CD8-positive, alpha-beta memory T cell (primary cell): ENCODE measurements at regions not wholly inside any gene's neighbourhood (a gene's known extent, or its start where the extent isn't known, plus 50 kb on each side); places are given as distances from the start of the nearest gene placed in this dataset.

ENCODE experiments used
- CTCF ChIA-PET: fragments of 350-600 bp; sonication (Branson Sonifier 250); formaldehyde crosslinking; loops from one replicate; lab custom pipeline; 2021; ENCODE audit warnings: antibody characterized with exemption; lab: Charles Lee
- POLR2A ChIA-PET: fragments of 350-600 bp; sonication (Branson Sonifier 250); formaldehyde crosslinking; loops from one replicate; lab custom pipeline; 2021; ENCODE audit warnings: antibody characterized with exemption; lab: Charles Lee
- DNase-seq, 5 donors: peaks; one replicate each; pipeline versions ENCODE4 v3.0.0 to v3.0.0-alpha.2; 2020 to 2022; ENCODE audit warnings: mixed read lengths in 1 of 5
- H3K27ac ChIP-seq: one replicate; pipeline ENCODE4 v1.7.0; 2013; ENCODE audit warnings: low read depth, mild to moderate bottlenecking, low read length, moderate library complexity
- H3K27me3 ChIP-seq: 2 replicates; pipeline ENCODE4 v1.7.0; 2013; ENCODE audit warnings: low read length, mild to moderate bottlenecking; ENCODE audit not compliant: insufficient read depth, poor library complexity, severe bottlenecking
- H3K36me3 ChIP-seq: 2 replicates; pipeline ENCODE4 v1.7.0; 2013; ENCODE audit warnings: mild to moderate bottlenecking, low read length, moderate library complexity; ENCODE audit not compliant: insufficient read depth
- H3K4me1 ChIP-seq: 2 replicates; pipeline ENCODE4 v1.7.0; 2013; ENCODE audit warnings: mild to moderate bottlenecking, low read length, moderate library complexity; ENCODE audit not compliant: insufficient read depth
- H3K4me3 ChIP-seq: 2 replicates; pipeline ENCODE4 v1.7.0; 2013; ENCODE audit warnings: mild to moderate bottlenecking, low read length
- H3K9me3 ChIP-seq: 2 replicates; pipeline ENCODE4 v1.7.0; 2013; ENCODE audit warnings: mild to moderate bottlenecking, low read length
- H3K27ac Mint-ChIP-seq, 8 donors: one replicate each; pipeline ENCODE4 v1.8.0; 2020 to 2021; ENCODE audit warnings: mixed read lengths in 8 of 8, mild to moderate bottlenecking in 6 of 8, inconsistent platforms in 3 of 8, moderate library complexity in 3 of 8
- H3K27me3 Mint-ChIP-seq, 2 donors: one replicate each; pipeline ENCODE4 v1.8.0; 2020 to 2021; ENCODE audit warnings: mixed read lengths in 2 of 2, mild to moderate bottlenecking in 1 of 2, moderate library complexity in 1 of 2
- H3K36me3 Mint-ChIP-seq, 3 donors: one replicate each; pipeline ENCODE4 v1.8.0; 2020 to 2021; ENCODE audit warnings: mixed read lengths in 3 of 3, inconsistent platforms in 1 of 3, mild to moderate bottlenecking in 1 of 3
- H3K4me1 Mint-ChIP-seq, 3 donors: one replicate each; pipeline ENCODE4 v1.8.0; 2020 to 2021; ENCODE audit warnings: mixed read lengths in 3 of 3, inconsistent platforms in 1 of 3, mild to moderate bottlenecking in 1 of 3
- H3K4me3 Mint-ChIP-seq, 7 donors: one replicate each; pipeline ENCODE4 v1.8.0; 2020 to 2021; ENCODE audit warnings: mixed read lengths in 7 of 7, mild to moderate bottlenecking in 6 of 7, moderate library complexity in 4 of 7, inconsistent platforms in 2 of 7
- H3K9me3 Mint-ChIP-seq, 5 donors: one replicate each; pipeline ENCODE4 v1.8.0; 2020 to 2022; ENCODE audit warnings: mixed read lengths in 5 of 5, mild to moderate bottlenecking in 3 of 5, moderate library complexity in 2 of 5, inconsistent platforms in 1 of 5

DNA sequence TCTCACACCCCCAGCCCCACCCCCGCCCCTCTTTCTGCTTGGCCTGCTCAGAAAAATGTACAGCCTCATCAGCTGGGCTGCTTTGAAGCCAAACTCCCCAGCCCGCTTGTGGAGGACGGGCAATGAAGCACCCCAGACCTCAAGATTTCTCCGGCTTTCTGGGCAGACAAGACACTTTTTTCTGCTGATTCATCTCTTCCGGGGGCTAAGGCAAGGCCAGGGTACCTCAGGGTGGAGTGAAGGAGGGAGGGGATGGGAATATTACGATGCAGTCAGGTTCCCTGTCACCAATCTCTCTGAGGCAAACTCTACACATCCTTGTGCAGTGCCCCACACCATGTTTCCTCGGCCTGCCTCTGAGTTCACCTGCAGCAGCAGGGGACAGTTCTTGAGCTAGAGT is 66.9 kb upstream of the ATP6AP2 start:
- no peaks in the 10 kb centered on the region for H3K36me3 ChIP-seq
- H3K27ac ChIP-seq: no peak overlapping the region
- DNase-seq: no peak
- H3K9me3 Mint-ChIP-seq: no peaks in the 10 kb centered on the region
- no peaks in the 10 kb centered on the region for H3K9me3 ChIP-seq
- peaks cover 0 to 5% of the 10 kb centered on the region in 2 donors for H3K27me3 Mint-ChIP-seq
- no peak overlapping the region for H3K27ac Mint-ChIP-seq
- H3K4me3 Mint-ChIP-seq: no peak overlapping the region
- ChIA-PET CTCF (no interaction called here), POLR2A (no interaction called here)
- H3K4me1 ChIP-seq: no peaks in the 10 kb centered on the region
- H3K27me3 ChIP-seq: no peaks in the 10 kb centered on the region
- no peaks in the 10 kb centered on the region for H3K4me1 Mint-ChIP-seq
- no peak overlapping the region for H3K4me3 ChIP-seq
- no peaks in the 10 kb centered on the region for H3K36me3 Mint-ChIP-seq

- Histone ChIP-seq H3K36me3 (no peaks in the 10 kb centered on the region), H3K4me3 (no peak overlapping the region), H3K27ac (no peak overlapping the region), H3K27me3 (no peaks in the 10 kb centered on the region), H3K4me1 (no peaks in the 10 kb centered on the region), H3K9me3 (no peaks in the 10 kb centered on the region)
- no peaks in the 10 kb centered on the region for H3K9me3 Mint-ChIP-seq
- CTCF ChIA-PET: no interaction called here
- H3K4me3 Mint-ChIP-seq: no peak overlapping the region
- no peak overlapping the region for H3K27ac Mint-ChIP-seq
- H3K27me3 Mint-ChIP-seq: peaks cover 0 to 3% of the 10 kb centered on the region in 2 donors
- POLR2A ChIA-PET: no interaction called here
- no peaks in the 10 kb centered on the region for H3K36me3 Mint-ChIP-seq
- H3K4me1 Mint-ChIP-seq: no peaks in the 10 kb centered on the region
- no peak for DNase-seq
Measured at GRCh38 chrX:40513012-40513411, 67.8 kb upstream of the ATP6AP2 start.

- no peaks in the 10 kb centered on the region for H3K4me1 Mint-ChIP-seq
- POLR2A ChIA-PET: no interaction called here
- H3K4me3 ChIP-seq: no peak overlapping the region
- H3K27me3 Mint-ChIP-seq: peaks cover 0 to 7% of the 10 kb centered on the region in 2 donors
- H3K9me3 ChIP-seq: no peaks in the 10 kb centered on the region
- H3K27ac Mint-ChIP-seq: no peak overlapping the region
- H3K36me3 ChIP-seq: no peaks in the 10 kb centered on the region
- no peaks in the 10 kb centered on the region for H3K9me3 Mint-ChIP-seq
- H3K4me3 Mint-ChIP-seq: no peak overlapping the region
- H3K27ac ChIP-seq: no peak overlapping the region
- no peak for DNase-seq
- no peaks in the 10 kb centered on the region for H3K27me3 ChIP-seq
- CTCF ChIA-PET: no interaction called here
- no peaks in the 10 kb centered on the region for H3K4me1 ChIP-seq
- no peaks in the 10 kb centered on the region for H3K36me3 Mint-ChIP-seq
Measured at GRCh38 chrX:40511258-40511657, 69.5 kb upstream of the ATP6AP2 start.

- Mint-ChIP-seq H3K36me3 (no peaks in the 10 kb centered on the region), H3K4me3 (no peak overlapping the region), H3K9me3 (no peaks in the 10 kb centered on the region), H3K27ac (no peak overlapping the region), H3K27me3 (peaks cover 0 to 11% of the 10 kb centered on the region in 2 donors), H3K4me1 (no peaks in the 10 kb centered on the region)
- Histone ChIP-seq H3K4me1 (no peaks in the 10 kb centered on the region), H3K4me3 (no peak overlapping the region), H3K9me3 (no peaks in the 10 kb centered on the region), H3K27ac (no peak overlapping the region), H3K36me3 (no peaks in the 10 kb centered on the region), H3K27me3 (no peaks in the 10 kb centered on the region)
- ChIA-PET CTCF (no interaction called here), POLR2A (no interaction called here)
- no peak for DNase-seq
Measured at GRCh38 chrX:40508560-40508959, 72.2 kb upstream of the ATP6AP2 start.

GRCh38 chrX:40506201-40506985 is 74.4 kb upstream of the ATP6AP2 start:
- ChIA-PET CTCF (interaction anchor here (0.7 kb wide), 1 partner anchor 52 kb away, joined by 3 read pairs; no protein-coding TSS in a partner anchor), POLR2A (no interaction called here)
- H3K4me3 ChIP-seq: no peak overlapping the region
- Mint-ChIP-seq H3K36me3 (no peaks in the 10 kb centered on the region), H3K27ac (peak overlapping the region in 1 of 8 donors; percentile 89), H3K27me3 (peaks cover 0 to 12% of the 10 kb centered on the region in 2 donors), H3K9me3 (no peaks in the 10 kb centered on the region), H3K4me3 (no peak overlapping the region), H3K4me1 (no peaks in the 10 kb centered on the region)
- H3K4me1 ChIP-seq: no peaks in the 10 kb centered on the region
- no peaks in the 10 kb centered on the region for H3K9me3 ChIP-seq
- H3K36me3 ChIP-seq: no peaks in the 10 kb centered on the region
- H3K27me3 ChIP-seq: no peaks in the 10 kb centered on the region
- no peak for DNase-seq
- no peak overlapping the region for H3K27ac ChIP-seq

DNA sequence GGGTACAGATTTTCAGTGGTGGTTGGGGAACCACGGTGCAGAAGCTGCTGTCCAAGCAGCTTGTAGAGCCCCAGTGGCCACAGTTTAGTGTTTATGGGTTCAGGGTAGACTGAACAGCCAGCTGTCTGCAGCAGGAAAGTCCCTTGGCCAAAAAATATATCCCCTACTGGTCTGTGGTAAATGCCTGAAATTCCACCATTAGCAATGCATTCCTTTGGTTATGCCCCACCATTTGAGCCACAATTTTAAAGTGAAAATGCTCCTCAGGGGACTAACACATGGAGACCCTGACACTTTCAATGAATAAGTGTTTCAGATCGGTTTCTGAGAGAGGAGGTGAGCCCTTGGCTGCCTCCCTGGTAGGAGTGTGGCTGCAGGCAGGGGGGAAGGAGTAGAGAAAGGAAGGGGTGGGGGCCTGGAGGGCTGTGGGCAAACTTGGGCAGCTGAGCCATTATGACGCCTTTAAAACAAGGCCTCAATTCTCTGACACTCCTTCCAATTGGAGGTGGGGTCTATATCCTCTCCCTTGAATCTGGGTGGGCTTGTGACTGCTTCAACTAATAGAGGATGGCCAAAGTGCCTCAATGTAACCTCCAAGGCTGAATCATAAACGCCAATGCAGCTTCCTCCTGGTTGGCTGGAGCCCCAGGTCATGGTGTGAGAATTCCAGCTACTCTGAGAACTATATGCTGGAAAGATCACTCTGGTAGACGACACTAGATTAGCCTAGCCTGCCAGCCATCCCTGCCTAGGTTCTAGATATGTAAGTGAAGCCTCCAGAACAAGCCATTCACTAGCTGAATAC is 75.8 kb upstream of the ATP6AP2 start:
- Mint-ChIP-seq H3K4me3 (no peak overlapping the region), H3K9me3 (peaks cover 0 to 3% (median 0%) of the 10 kb centered on the region in 5 donors), H3K4me1 (no peaks in the 10 kb centered on the region), H3K27ac (no peak overlapping the region), H3K36me3 (no peaks in the 10 kb centered on the region), H3K27me3 (peaks cover 0 to 17% of the 10 kb centered on the region in 2 donors)
- H3K27ac ChIP-seq: no peak overlapping the region
- H3K9me3 ChIP-seq: no peaks in the 10 kb centered on the region
- H3K36me3 ChIP-seq: no peaks in the 10 kb centered on the region
- CTCF ChIA-PET: no interaction called here
- H3K4me3 ChIP-seq: no peak overlapping the region
- H3K27me3 ChIP-seq: no peaks in the 10 kb centered on the region
- no peaks in the 10 kb centered on the region for H3K4me1 ChIP-seq
- POLR2A ChIA-PET: no interaction called here
- no peak for DNase-seq

- Mint-ChIP-seq H3K36me3 (no peaks in the 10 kb centered on the region), H3K4me1 (no peaks in the 10 kb centered on the region), H3K4me3 (no peak overlapping the region), H3K27ac (no peak overlapping the region), H3K27me3 (peaks cover 0 to 19% of the 10 kb centered on the region in 2 donors), H3K9me3 (peaks cover 0 to 3% (median 0%) of the 10 kb centered on the region in 5 donors)
- POLR2A ChIA-PET: no interaction called here
- CTCF ChIA-PET: no interaction called here
- DNase-seq: no peak
- Histone ChIP-seq H3K9me3 (no peaks in the 10 kb centered on the region), H3K4me3 (no peak overlapping the region), H3K4me1 (no peaks in the 10 kb centered on the region), H3K27me3 (no peaks in the 10 kb centered on the region), H3K27ac (no peak overlapping the region), H3K36me3 (no peaks in the 10 kb centered on the region)
Measured at GRCh38 chrX:40503094-40503493, 77.7 kb upstream of the ATP6AP2 start.

DNA sequence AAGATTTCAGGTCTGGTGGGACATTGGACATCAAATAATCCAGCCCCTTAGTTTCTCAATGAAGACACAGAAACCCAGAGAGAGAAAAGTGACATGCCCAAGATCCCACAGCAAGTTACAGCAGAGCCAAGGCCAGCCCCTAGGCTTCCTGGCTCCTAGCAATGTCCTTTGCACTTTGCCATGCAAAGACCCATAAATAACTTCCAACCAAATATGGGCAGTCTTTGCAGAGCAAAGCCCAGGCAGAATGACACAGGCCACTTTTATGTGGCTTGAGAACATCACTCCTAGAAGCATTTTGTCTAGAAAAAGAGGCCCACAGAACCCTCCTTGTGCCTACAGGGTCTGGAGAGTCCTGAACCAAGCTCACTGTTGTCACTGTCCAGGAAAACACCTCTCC is 78.1 kb upstream of the ATP6AP2 start:
- CTCF ChIA-PET: no interaction called here
- Mint-ChIP-seq H3K27me3 (peaks cover 0 to 19% of the 10 kb centered on the region in 2 donors), H3K4me1 (no peaks in the 10 kb centered on the region)

More for the DNA sequence above, 78.1 kb upstream of the ATP6AP2 start:
- Mint-ChIP-seq H3K4me3 (no peak overlapping the region), H3K36me3 (no peaks in the 10 kb centered on the region), H3K9me3 (peaks cover 0 to 3% (median 0%) of the 10 kb centered on the region in 5 donors), H3K27ac (no peak overlapping the region)
- DNase-seq: no peak
- POLR2A ChIA-PET: no interaction called here
- Histone ChIP-seq H3K27me3 (no peaks in the 10 kb centered on the region), H3K36me3 (no peaks in the 10 kb centered on the region), H3K4me1 (no peaks in the 10 kb centered on the region), H3K4me3 (no peak overlapping the region), H3K27ac (no peak overlapping the region), H3K9me3 (no peaks in the 10 kb centered on the region)
